ENCODE measurements at regions not wholly inside any gene's neighbourhood (a gene's known extent, or its start where the extent isn't known, plus 50 kb on each side); places are given as distances from the start of the nearest gene placed in this dataset.
"Not testable (repeated sequence)": the region's sequence is repeated elsewhere in the genome, so short reads cannot be mapped to it uniquely, and the experiment has no call there.

DNA sequence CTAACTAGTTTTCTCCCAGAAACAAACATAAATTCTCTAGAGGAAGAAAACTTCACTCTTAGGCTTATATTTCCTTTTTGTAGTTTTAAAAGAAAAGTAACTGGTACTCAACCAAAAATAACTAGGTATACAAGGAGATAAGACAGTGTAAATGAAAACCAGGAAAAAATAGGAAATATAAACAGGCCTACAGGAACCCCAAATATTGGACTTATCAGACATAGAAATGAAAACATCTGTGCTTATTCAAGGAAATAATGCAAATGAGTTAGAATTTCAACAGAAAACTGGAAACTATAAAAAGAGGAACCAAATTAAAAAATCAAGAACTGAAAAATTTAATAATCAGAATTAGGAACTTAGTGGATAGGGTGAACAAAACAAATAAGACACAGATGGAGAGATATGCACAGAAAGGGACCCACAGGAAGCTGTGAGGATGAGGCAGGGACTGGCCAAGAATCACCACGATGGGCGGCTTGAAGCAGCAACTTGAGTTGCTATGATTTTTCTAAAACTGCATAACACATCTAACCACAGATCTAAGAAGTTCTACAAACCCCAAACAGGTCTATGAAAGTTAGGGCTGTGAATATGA, 67.5 kb upstream of the ACTRT2 start:
- DNase-seq, result no peak

DNA sequence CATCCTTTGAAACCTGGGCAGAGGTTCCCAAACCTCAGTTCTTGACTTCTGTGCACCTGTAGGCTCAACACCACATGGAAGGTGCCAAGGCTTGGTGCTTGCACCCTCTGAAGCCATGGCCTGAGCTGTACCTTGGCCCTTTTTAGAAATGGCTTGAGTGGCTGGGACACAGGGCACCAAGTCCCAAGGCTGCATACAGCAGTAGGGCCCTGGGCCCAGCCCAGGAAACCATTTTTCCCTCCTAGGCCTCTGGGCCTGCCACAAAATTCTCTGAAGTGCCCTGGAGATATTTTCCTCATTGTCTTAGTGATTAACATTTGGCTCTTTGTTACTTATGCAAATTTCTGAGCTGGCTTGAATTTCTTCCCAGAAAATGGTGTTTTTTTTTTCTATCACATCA, 65.6 kb upstream of the ACTRT2 start:
- no peak for DNase-seq

DNA sequence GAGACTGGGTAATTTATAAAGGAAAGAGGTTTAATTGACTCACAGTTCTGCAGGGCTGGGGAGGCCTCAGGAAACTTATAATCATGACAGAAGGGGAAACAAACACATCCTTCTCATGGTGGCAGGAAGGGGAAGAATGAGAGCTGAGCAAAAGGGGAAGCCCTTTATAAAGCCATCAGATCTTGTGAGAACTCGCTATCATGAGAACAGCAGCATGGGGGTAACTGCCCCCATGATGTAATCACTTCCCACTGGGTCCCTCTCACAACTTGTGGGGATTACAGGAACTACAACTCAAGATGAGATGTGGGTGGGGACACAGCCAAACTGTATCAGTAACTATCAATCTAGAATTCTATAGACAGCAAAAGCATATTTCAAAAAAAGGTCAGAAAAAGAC, 64.7 kb upstream of the ACTRT2 start:
- DNase-seq, result no peak

DNA sequence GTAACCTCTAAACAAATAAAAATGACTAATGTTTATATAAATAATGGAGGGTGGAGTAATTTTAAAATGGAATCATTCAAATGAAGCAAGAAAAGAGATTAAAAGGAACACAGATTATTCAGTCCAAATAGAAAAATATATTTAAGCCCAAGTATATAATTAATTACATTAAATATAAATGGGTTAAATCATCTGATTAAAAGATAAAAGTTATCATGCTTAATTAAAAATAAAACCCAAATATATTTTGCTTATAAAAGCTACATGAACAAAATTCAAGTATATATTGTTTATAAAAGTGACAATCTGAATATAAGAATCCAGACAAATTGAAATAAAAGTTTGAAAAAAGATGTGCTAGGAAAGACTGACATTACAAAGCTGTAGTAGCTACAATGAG, 63.9 kb upstream of the ACTRT2 start:
- DNase-seq, result no peak

DNA sequence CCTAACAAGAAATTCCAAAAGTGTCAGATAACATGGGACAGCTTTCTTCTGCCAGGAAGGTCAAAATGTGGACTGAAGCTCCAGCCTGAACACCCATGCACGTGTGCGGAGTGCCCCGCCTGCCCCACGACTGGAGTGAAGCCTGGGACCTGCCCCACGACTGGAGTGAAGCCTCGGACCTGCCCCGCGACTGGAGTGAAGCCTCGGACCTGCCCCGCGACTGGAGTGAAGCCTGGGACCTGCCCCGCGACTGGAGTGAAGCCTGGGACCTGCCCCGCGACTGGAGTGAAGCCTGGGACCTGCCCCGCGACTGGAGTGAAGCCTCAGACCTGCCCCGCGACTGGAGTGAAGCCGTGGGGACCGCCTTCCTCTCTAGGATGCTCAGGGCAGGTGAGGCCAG, 61.4 kb upstream of the ACTRT2 start:
- DNase-seq, result not testable (repeated sequence)

DNA sequence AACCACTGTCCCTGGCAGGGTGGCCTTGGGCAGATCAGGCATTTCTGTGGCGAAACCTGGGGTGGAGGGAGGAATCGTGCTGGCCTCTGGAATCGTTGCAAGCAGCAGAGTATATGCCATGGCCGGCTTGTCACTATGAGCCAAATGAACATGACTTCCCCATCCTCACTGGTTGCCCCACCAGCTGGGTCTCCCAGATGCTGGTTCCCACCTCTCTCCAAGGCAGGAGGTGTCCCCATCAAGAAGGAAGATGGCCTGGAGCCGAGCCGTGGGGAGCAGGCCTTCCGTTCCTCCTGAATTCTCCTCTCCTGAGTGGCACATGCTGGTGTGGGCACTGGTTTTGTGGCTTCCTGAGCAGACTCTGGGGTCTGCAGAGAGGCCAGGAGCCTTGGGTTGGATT, 60.2 kb upstream of the ACTRT2 start:
- DNase-seq, result no peak

DNA sequence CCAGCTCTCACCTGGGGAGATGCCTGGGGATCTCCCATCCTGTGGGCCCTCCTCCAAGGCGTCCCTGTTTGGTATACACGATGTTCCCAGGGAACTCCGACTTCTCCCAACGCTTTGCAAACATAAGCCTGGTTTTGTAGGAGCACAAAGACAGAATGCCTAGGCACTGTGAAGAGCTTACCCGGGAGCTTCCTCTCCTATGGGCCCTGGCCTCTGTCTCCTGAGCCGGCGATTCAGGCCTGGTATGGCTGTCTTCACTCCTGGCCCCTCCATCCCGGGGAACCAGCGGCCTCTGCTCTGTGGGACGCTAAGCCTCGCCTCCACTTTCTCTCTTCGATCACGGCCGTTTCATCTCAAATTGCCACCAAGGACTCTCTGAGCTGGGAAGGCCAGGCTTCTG, 59.6 kb upstream of the ACTRT2 start:
- no peak for DNase-seq

DNA sequence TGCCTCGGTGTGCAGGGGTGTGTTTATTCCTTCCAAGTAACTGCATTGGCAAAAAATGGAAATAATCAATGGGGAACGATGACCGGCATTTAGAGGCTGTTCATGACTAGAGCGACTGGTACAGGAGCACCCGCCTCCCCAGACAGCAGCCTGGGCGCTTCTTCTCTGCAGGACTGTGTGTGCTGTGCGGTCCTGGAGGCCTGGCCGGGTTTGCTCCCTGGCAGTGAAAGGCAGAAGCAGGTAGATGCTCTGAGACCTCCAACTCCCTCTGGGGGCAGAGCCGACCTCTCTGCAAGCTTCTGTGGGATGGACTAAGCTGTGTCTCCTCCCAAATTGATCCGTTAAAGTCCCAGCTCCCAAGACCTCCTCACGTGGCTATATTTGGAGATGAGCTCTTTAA, 59.2 kb upstream of the ACTRT2 start:
- DNase-seq, result no peak

DNA sequence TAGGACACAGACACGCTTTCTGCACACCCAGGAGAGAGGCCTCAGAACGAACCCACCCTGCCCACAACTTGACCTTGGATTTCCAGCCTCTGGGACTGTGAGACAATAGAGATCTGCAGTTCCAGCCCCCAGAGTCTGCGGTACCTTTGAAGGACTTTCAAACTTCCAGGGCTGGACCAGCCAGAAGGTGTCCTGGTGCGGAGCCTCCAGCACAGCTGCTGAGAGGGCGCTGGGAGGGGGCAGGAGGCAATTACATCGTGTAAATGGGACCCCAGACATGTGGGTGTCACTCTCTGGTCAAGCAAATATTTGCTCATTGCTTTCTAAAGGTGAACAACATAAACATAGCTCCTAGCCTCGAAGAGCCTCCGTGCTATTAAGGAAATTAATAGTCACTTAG, 58.7 kb upstream of the ACTRT2 start:
- no peak for DNase-seq

DNA sequence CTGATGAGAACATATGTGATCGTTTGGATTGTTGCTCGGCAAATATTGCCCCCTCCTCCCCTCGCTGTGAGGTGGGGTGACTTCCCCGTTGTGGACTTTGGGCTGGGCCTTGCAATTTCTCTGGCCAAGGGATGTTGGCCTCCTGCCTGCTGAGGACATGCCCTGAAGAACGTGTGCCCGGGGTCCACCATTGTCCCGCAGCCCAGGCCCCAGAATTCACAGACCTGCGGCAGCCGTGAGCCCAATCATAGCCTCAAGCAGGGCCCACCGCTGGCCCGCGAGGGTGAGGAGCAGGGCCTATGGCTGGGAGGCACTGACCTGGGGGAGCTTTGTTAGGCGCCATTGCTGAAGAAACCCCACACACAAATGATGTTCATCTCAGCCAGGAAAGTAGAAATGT, 58.3 kb upstream of the ACTRT2 start:
- no peak for DNase-seq

DNA sequence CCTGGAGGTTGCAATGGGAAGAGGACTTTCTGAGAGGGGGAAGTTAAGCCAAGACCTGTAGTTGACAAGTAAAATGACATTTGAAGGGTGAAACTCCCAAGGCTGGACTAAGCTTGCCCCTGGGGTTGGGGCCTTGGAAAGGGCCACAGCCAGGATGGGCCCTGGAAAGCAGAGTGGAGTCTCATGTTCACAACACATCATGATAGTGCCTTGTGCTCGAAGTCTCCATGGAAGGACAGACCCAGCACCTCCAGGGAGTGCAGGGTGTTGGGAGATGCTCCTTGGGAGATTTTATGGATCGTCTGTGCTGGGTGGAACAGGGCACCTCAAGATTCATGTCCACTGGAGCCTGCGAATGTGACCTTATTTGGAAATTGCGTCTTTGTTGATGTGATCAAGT, 55.6 kb upstream of the ACTRT2 start:
- no peak for DNase-seq

DNA sequence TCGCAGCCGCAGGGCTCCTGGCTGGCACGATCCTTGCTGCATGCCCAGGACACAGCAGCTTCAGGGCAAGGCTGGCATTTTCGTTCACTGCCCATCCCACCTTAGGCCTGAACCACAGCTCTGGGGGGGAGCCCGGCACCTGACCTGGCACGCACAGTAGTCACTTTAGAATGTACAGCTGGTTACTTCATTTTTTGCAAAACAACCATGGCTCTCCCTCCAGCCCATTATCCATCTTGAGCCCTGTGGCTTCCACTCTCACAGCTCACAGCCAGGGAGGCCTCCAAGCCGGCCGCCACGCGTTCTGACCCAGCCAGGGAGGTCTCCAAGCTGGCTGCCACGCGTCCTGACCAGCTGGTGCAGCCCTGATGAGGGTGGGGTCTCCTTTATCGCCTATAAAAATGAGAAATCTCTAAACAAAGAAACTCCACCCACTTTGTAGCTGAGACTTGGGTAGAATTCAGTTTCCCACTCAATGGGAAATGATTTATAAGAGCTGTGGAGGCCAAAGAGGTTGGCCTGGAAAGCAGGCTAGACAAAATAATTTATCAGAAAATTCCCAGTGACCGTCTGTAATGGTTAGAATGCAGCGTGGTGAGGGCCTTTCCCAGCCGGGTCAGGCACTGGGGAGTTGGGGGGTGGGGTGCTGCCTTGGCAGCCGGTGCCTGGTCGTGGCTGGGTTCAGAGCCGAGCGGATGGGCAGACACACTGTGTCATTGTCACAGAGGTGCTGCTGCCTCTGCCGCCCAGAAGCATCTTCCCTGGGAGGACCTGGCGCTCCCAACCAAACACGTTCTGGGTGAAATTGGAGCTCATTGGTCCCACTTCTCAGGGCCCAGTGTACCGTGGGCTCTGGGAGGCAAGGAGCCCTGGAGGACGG, 54.6 kb upstream of the ACTRT2 start:
- DNase-seq, result no peak

DNA sequence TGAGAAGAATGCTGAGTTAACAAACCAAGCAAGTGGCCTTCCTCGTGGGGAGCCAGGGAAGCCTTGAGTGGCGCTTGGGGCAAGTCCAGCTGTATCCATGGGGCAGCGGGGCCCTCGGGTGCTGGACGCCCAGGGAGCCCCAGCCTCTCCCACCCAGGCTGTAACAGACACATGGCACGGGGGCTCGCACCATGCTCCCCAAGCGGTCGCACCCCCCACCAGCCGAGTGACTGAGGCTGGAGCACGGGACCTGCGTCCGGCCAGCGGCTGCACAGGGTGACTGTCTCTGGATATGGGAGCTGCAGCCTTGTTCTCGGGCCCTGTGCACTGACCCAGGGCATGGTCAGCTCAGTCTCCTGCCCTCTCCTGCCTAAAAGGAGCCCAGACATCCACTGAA, 53.9 kb upstream of the ACTRT2 start:
- no peak for DNase-seq

DNA sequence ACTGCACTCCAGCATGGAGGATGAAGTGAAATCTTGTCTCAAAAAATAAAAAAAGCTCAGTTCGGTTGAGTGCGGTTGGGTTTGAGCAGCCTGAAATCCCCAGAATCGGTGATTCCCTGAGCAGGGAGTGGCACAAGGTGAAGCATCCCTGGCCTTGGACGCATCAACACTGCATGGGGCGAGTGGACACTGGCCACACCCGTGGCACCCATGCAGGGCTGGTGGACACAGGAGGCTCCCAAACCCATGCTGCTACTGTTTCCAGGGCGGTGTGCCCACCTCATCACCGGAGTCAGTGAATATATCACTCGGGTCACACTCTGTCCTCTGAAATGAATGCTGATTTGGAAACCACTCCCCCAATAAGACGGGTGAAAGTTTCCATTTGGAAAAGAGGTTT, 53.4 kb upstream of the ACTRT2 start:
- no peak for DNase-seq

DNA sequence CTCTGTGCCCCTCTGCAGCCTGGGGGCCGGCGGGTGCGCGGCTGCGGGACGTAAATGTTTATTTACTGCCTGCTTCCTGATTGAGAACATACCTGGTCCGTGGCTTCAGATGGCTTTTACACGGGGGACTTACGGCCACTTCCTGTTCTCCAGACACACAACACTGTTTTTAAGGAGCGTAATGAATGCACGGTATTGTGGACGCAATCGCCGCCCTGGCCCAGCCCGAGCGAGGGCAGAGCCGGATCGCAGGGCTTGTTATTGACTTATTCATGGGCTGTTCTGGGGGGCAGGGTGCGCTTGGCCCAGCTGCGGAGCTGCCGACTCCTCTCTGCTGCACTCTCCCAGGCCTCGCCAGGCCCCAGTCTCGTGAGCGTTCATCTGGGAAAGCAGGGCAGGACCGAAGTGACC, 52.8 kb upstream of the ACTRT2 start:
- DNase-seq, result no peak

DNA sequence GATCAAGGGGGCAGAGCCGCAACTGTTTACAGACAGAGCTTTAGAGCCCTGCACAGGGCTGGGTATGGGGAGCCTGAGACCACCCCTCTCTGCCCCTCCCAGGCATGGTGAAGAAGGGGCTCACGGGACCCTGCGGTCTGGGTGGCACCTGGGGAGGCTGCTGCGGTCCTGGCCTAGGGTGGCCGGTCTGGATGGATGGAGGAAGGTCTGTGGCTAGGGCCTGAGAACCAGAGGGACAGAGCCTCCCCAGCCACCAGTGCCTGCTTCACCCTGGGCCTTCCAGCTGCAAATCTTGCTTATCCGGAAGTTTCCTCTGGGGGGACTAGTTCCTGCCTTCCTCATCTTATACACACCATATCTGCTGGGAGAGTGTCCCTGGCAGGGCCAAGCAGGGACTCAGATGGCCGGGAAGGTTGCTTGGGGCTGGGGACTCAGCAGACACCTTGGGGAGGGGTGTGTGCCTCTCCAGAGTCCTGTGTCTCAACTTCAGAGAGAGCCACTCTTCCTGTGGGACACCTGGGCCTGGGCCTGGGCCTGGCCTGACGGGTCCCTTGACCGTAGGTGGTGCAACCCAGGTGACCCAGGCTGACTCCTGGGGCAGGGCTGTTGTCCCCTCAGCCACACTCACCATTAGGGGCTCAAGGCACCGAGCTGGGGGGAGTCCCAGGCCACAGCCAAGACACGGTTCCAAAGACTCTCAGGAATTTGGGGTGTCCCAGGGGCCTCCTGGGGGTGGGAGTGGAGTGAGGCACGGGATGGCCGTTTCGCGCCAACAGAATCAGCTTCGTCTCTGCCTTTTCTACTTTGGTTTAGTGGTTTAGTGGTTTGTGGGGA, 52.0 kb upstream of the ACTRT2 start:
- no peak for DNase-seq

DNA sequence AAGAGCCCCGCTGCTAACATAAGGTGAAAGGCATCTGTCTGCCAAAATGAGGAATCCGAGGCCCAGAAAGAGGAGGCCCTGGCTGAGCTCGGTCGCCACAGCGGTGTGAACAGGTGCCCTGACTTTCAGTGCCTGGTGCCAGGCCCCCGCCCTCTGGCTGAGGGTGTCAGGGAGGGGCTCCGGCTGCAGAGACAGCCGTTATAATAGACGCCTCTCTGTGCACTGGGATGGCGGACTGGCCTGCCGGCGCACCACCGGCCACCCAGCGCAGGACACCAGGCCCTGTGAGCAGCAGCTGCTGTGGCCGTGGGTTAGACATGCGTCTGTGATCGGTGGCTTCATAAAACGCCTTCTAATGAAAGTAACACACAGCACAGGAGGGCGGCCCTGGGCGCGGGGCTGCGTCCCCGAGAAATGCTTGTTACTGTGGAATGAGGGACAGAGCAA, 51.4 kb upstream of the ACTRT2 start:
- no peak for DNase-seq

DNA sequence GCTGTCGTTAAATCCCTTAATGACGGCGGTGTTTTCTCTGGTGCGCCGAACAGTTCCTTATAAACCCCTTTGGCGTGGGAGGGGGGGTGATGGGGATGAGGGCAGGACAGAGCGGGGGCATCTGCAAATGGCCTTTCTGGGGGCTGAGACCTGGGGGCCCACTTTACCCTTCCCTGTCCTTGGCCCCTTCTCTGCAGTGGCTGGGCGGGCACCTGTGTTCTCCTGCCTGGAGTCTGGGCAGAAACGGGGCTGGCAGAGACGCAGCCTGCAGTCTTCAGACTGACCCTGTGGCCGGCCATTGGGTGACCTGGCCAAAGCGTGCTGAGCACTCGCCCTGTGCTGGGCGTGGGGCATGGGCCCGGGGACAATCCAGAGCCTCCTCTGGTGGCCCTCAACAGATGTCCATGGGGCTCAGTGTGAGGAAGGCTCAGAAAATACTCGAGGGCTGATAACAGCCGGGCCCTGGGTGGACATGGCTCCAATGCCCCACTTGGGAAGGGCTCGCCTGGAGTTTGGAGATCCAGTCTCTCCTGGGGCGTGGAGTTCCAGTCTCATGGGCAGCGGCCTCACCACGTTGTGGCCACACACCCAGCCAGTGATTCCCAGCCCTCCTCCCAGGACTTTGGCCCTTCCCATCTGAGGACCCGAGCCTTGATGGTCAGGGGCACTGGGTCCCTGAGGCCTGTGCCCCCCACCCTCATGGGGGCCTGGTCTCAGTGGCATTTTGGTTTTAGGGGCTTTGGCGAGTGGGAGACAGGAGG, 50.8 kb upstream of the ACTRT2 start:
- DNase-seq, result no peak

DNA sequence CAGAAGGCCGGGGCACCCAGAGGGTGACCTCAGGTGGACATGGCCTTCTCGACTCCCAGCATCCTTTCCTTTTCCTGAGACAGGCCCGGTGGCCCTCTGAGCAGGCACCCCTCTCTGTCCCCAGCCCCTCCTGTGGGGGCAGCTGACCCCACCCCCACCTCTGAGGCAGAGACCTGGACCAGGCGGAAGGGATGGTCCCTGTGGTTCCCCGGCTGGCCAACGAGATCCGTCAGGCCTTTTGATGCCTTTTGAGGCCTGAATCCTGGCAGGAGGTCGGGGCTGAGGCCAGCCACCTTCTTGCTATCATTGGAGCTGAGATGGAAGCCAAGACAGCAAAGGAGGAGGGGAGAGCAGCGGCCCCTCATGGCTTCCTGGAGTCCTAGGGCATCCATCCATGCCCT, 50.2 kb upstream of the ACTRT2 start:
- no peak for DNase-seq
